H1 (cell line): ENCODE measurements at regions not wholly inside any gene's neighbourhood (a gene's known extent, or its start where the extent isn't known, plus 50 kb on each side); places are given as distances from the start of the nearest gene placed in this dataset.

ENCODE experiments used
- CTCF ChIA-PET: fragments of 300-600 bp; sonication (Branson Sonifier 250); formaldehyde crosslinking; loops from one replicate; lab custom pipeline; 2021; ENCODE audit not compliant: partially characterized antibody; lab: Charles Lee
- POLR2A ChIA-PET: fragments of 300-600 bp; sonication (Branson Sonifier 250); formaldehyde crosslinking; loops from one replicate; lab custom pipeline; 2021; ENCODE audit warnings: inconsistent platforms; ENCODE audit not compliant: partially characterized antibody; lab: Charles Lee
- DNase-seq, 2 experiments: peaks; one replicate each; pipeline versions ENCODE4 v3.0.0 to v3.0.0-alpha.2; 2010 to 2022; ENCODE audit warnings: low spot score in 2 of 2, low read depth in 1 of 2, mixed read lengths in 1 of 2
- FAIRE-seq: peaks from 2 replicates; lab custom pipeline; 2011; peaks lifted over from hg19 to GRCh38; lab: Jason Lieb, UNC
- H2AFZ ChIP-seq: 2 replicates; pipeline ENCODE4 v1.8.1; 2012; ENCODE audit warnings: low read length, inconsistent platforms
- H2AK5ac ChIP-seq: 2 replicates; pipeline ENCODE4 v1.6.1; 2013; ENCODE audit warnings: low read depth, low read length
- H2BK120ac ChIP-seq: replicated peaks from 2 replicates; pipeline ENCODE3; 2013; ENCODE audit warnings: low read depth, low read length, inconsistent platforms
- H2BK12ac ChIP-seq: 2 replicates; pipeline ENCODE4 v1.6.1; 2013; ENCODE audit warnings: low read depth, low read length
- H2BK15ac ChIP-seq: 2 replicates; pipeline ENCODE4 v1.6.1; 2013; ENCODE audit warnings: low read length
- H2BK20ac ChIP-seq: 2 replicates; pipeline ENCODE4 v1.6.1; 2013; ENCODE audit warnings: low read length
- H2BK5ac ChIP-seq: 2 replicates; pipeline ENCODE4 v1.6.1; 2013; ENCODE audit warnings: low read depth, low read length
- H3K14ac ChIP-seq: 2 replicates; pipeline ENCODE4 v1.6.1; 2013; ENCODE audit warnings: inconsistent platforms; ENCODE audit not compliant: insufficient read length
- H3K18ac ChIP-seq: 2 replicates; pipeline ENCODE4 v1.6.1; 2013; ENCODE audit warnings: low read length; ENCODE audit errors: extremely low read depth
- H3K23ac ChIP-seq: 2 replicates; pipeline ENCODE4 v1.6.1; 2013; ENCODE audit warnings: inconsistent platforms; ENCODE audit not compliant: insufficient read length
- H3K23me2 ChIP-seq: 2 replicates; pipeline ENCODE4 v1.6.1; 2013; ENCODE audit warnings: low read depth, low read length
- H3K27ac ChIP-seq: 2 replicates; pipeline ENCODE4 v1.6.1; 2011; ENCODE audit warnings: low read depth, low read length, inconsistent platforms
- H3K27me3 ChIP-seq, 4 experiments: replicated peaks in 1 of 4; 1 replicate in 1 of 4; 2 replicates in 3 of 4; pipeline versions ENCODE4 v1.6.1 to v1.8.1; 2011 to 2013; ENCODE audit warnings: low read length in 3 of 4, mild to moderate bottlenecking in 3 of 4, inconsistent platforms in 2 of 4, mixed read lengths in 2 of 4, moderate library complexity in 1 of 4; ENCODE audit not compliant: control insufficient read depth in 3 of 4, insufficient read depth in 3 of 4; ENCODE audit errors: extremely low read depth in 1 of 4
- H3K36me3 ChIP-seq, 4 experiments: 2 replicates each; pipeline versions ENCODE4 v1.6.1 to v1.8.1; 2011 to 2013; ENCODE audit warnings: mild to moderate bottlenecking in 4 of 4, low read length in 3 of 4, moderate library complexity in 2 of 4, control low read depth in 1 of 4, inconsistent platforms in 1 of 4; ENCODE audit not compliant: insufficient read depth in 4 of 4, control insufficient read depth in 2 of 4
- H3K4ac ChIP-seq: replicated peaks from 2 replicates; pipeline ENCODE3; 2013; ENCODE audit warnings: low read length, low read depth, mixed read lengths, inconsistent platforms; ENCODE audit not compliant: insufficient read length
- H3K4me1 ChIP-seq, 4 experiments: replicated peaks in 1 of 4; 1 replicate in 1 of 4; 2 replicates in 3 of 4; pipeline versions ENCODE4 v1.6.1 to v1.8.1; 2011 to 2013; ENCODE audit warnings: low read length in 3 of 4, inconsistent platforms in 2 of 4, mixed read lengths in 1 of 4; ENCODE audit not compliant: insufficient read depth in 4 of 4, control insufficient read depth in 3 of 4
- H3K4me2 ChIP-seq, 2 experiments: 2 replicates each; pipeline versions ENCODE4 v1.6.1 to v1.8.1; 2011 to 2013; ENCODE audit warnings: low read depth in 2 of 2, low read length in 2 of 2, control low read depth in 1 of 2, inconsistent platforms in 1 of 2, mild to moderate bottlenecking in 1 of 2; ENCODE audit not compliant: insufficient read depth in 1 of 2
- H3K4me3 ChIP-seq, 4 experiments: fragments of 200-600, 300-600 bp in 1 of 4; sonication (generic), shearing (Covaris generic), sonication (Bioruptor Twin) in 1 of 4; 2 replicates each; pipeline versions ENCODE4 v1.5.1 to v1.8.1; 2011 to 2016; ENCODE audit warnings: low read length in 4 of 4, low read depth in 3 of 4, control low read depth in 2 of 4, inconsistent platforms in 2 of 4, mild to moderate bottlenecking in 2 of 4, mixed read lengths in 1 of 4, moderate library complexity in 1 of 4; ENCODE audit not compliant: insufficient read depth in 2 of 4; ENCODE audit errors: extremely low read depth in 1 of 4
- H3K56ac ChIP-seq: replicated peaks from 2 replicates; pipeline ENCODE3; 2013; ENCODE audit warnings: low read depth, mild to moderate bottlenecking, mixed read lengths, low read length, inconsistent platforms; ENCODE audit not compliant: insufficient read length
- H3K79me1 ChIP-seq: 2 replicates; pipeline ENCODE4 v1.6.1; 2013; ENCODE audit warnings: low read depth, low read length, control low read depth
- H3K79me2 ChIP-seq, 2 experiments: 2 replicates each; pipeline versions ENCODE4 v1.6.1 to v1.8.1; 2012 to 2013; ENCODE audit warnings: low read length in 2 of 2, mild to moderate bottlenecking in 2 of 2, inconsistent platforms in 1 of 2; ENCODE audit not compliant: insufficient read depth in 2 of 2, control insufficient read depth in 1 of 2
- H3K9ac ChIP-seq, 4 experiments: replicated peaks in 1 of 4; 1 replicate in 1 of 4; 2 replicates in 3 of 4; pipeline versions ENCODE4 v1.6.1 to v1.8.1; 2011 to 2013; ENCODE audit warnings: low read depth in 3 of 4, low read length in 3 of 4, control low read depth in 2 of 4, mild to moderate bottlenecking in 2 of 4, moderate library complexity in 2 of 4, inconsistent platforms in 1 of 4; ENCODE audit errors: extremely low read depth in 1 of 4
- H3K9me3 ChIP-seq, 2 experiments: 2 replicates each; pipeline versions ENCODE4 v1.6.1 to v1.8.1; 2012 to 2013; ENCODE audit warnings: mild to moderate bottlenecking in 2 of 2, moderate library complexity in 2 of 2, control low read depth in 1 of 2, inconsistent platforms in 1 of 2, low read depth in 1 of 2, low read length in 1 of 2, mixed read lengths in 1 of 2; ENCODE audit not compliant: insufficient read depth in 2 of 2
- H4K20me1 ChIP-seq, 2 experiments: replicated peaks in 1 of 2; 2 replicates each; pipeline versions ENCODE3 to v1.8.1; 2011 to 2013; ENCODE audit warnings: inconsistent platforms in 2 of 2, low read length in 2 of 2, mild to moderate bottlenecking in 1 of 2; ENCODE audit not compliant: insufficient read depth in 2 of 2, control insufficient read depth in 1 of 2
- H4K5ac ChIP-seq: 2 replicates; pipeline ENCODE4 v1.6.1; 2013; ENCODE audit warnings: low read length, low read depth, mixed read lengths, inconsistent platforms; ENCODE audit not compliant: insufficient read length
- H4K8ac ChIP-seq: 2 replicates; pipeline ENCODE4 v1.8.0; 2013; ENCODE audit warnings: mild to moderate bottlenecking, moderate library complexity, low read length, inconsistent platforms; ENCODE audit not compliant: insufficient read depth; ENCODE audit errors: extremely low read depth
- H4K91ac ChIP-seq: replicated peaks from 2 replicates; pipeline ENCODE3; 2013; ENCODE audit warnings: low read length, mixed read lengths, inconsistent platforms; ENCODE audit not compliant: insufficient read length
- ASH2L ChIP-seq: fragments of 200-600, 300-600 bp; sonication (generic); IDR thresholded peaks from one replicate; pipeline ENCODE4 v1.7.1; 2017; ENCODE audit warnings: low read length
- HDAC2 ChIP-seq, 2 experiments: fragments of 300-600 bp in 1 of 2; sonication (generic) in 1 of 2; IDR thresholded peaks; 2 replicates each; pipeline ENCODE4 v1.6.1; 2011 to 2012; ENCODE audit warnings: low read depth in 2 of 2, low read length in 2 of 2, mild to moderate bottlenecking in 2 of 2, moderate library complexity in 2 of 2, borderline replicate concordance in 1 of 2, inconsistent platforms in 1 of 2
- KDM5A ChIP-seq: fragments of 200-600 bp; IDR thresholded peaks from 2 replicates; pipeline ENCODE4 v1.7.1; 2012; ENCODE audit warnings: mild to moderate bottlenecking, low read length, inconsistent platforms, mixed read lengths
- SP2 ChIP-seq: IDR thresholded peaks from 2 replicates; pipeline ENCODE4 v1.6.1; 2012; ENCODE audit warnings: mild to moderate bottlenecking, low read length, inconsistent platforms
- WGBS, 2 experiments: shearing (Covaris generic) in 1 of 2; methylation state at CpG; one replicate each; pipeline versions ENCODE4 v1.1.6 to v1.1.7; 2013 to 2015; ENCODE audit warnings: low lambda C conversion rate in 2 of 2, mixed read lengths in 2 of 2, inconsistent platforms in 1 of 2, low coverage in 1 of 2, missing lambda C conversion rate in 1 of 2; ENCODE audit not compliant: insufficient replicate concordance in 2 of 2, insufficient coverage in 1 of 2, insufficient read length in 1 of 2; ENCODE audit errors: extremely low coverage in 1 of 2, missing lambda C conversion rate in 1 of 2; 5-methylcytosine and 5-hydroxymethylcytosine counted together
- TF ChIP-seq, protein P1 (sequence below): IDR thresholded peaks from 2 replicates; pipeline ENCODE4 v1.6.1; 2012; ENCODE audit warnings: inconsistent platforms

DNA sequence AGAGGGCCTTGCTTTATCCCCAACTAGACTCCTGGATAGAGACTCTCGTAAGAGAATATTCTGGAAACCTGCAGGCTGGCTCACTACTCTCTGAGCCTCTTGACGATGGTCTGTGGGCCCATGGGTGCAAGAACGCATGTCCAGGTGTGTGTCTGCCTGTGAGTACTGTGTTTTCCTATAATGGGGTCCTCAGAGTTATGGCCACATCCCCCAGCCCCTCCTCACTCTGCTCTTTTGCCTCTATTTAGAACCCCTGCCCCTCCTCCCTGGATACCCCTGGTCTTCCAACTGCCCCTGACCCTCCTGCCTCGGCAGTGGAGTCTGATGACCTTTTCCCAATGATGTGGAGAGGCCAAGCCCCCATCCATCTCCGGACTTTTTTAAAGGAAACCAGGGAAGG is 148.1 kb downstream of the ZFP36L2 start:
- Histone ChIP-seq H3K4ac (no peak overlapping the region), H3K9ac (no peak overlapping the region), H3K79me2 (no peaks in the 10 kb centered on the region), H3K23ac (no peak overlapping the region), H3K4me3 (no peak overlapping the region), H2BK20ac (no peak overlapping the region), H2BK5ac (no peak overlapping the region), H3K4me2 (no peak overlapping the region), H2AFZ (no peak overlapping the region), H2BK120ac (no peak overlapping the region), H2BK15ac (no peak overlapping the region), H3K27ac (no peak overlapping the region), H3K18ac (no peak overlapping the region), H4K91ac (no peak overlapping the region), H2BK12ac (no peak overlapping the region), H4K5ac (no peak overlapping the region), H3K23me2 (0 out of 2 replicates have a peak, but pooled peaks cover 2% of the 10 kb centered on the region), H4K20me1 (no peaks in the 10 kb centered on the region), H2AK5ac (no peak overlapping the region), H3K56ac (no peak overlapping the region), H4K8ac (no peak overlapping the region; the same call in 1 of the 2 replicates), H3K4me1 (peaks cover 0 to 3% (median 0%) of the 10 kb centered on the region in 4 experiments; a peak in 2 of 7 replicates), H3K27me3 (no peaks in the 10 kb centered on the region), H3K36me3 (no peaks in the 10 kb centered on the region), H3K14ac (no peak overlapping the region), H3K79me1 (no peaks in the 10 kb centered on the region), H3K9me3 (no peaks in the 10 kb centered on the region)
- WGBS, 2 experiments: 85% methylated on average over 5 of the region's 5 CpGs; no CpG with 5 or more reads in 1 of the 2 experiments
- FAIRE-seq (no peak), DNase-seq (no peak)
- no peak for TF ChIP-seq ASH2L
- TF ChIP-seq, protein P1, sequence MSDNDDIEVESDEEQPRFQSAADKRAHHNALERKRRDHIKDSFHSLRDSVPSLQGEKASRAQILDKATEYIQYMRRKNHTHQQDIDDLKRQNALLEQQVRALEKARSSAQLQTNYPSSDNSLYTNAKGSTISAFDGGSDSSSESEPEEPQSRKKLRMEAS: no peak
- no peak for TF ChIP-seq HDAC2 (IDR thresholded peaks at IDR 0.05; ENCODE audit: borderline replicate concordance in 1 of 2, low read depth in 2 of 2, low read length in 2 of 2)
- no peak for TF ChIP-seq SP2
- TF ChIP-seq KDM5A: no peak
- ChIA-PET POLR2A (no interaction called here), CTCF (interaction anchor here (0.8 to 1.6 kb wide), 3 partner anchors 24 to 115 kb away, joined by 3 to 9 read pairs (median 3); no protein-coding TSS in a partner anchor)
